ENCODE measurements at regions not wholly inside any gene's neighbourhood (a gene's known extent, or its start where the extent isn't known, plus 50 kb on each side); places are given as distances from the start of the nearest gene placed in this dataset.

DNA sequence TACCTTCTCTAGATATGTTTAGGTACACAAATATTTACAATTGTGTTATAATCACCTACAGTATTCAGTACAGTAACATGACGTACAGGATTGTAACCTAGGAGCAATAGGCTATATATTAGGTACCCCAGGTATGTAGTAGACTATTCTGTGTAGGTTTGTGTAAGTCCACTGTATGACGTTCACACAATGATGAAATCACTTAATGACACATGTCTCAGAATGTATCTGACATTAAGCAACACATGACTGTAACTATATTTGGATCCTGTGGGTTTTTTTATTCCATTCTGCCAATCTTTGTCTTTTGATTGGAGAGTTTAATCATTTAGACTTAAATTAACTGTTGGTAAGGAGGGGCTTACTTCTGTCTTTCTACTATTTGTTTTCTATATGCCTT, 52.1 kb downstream of the STYXL2 start:
- TF ChIP-seq, protein P1, sequence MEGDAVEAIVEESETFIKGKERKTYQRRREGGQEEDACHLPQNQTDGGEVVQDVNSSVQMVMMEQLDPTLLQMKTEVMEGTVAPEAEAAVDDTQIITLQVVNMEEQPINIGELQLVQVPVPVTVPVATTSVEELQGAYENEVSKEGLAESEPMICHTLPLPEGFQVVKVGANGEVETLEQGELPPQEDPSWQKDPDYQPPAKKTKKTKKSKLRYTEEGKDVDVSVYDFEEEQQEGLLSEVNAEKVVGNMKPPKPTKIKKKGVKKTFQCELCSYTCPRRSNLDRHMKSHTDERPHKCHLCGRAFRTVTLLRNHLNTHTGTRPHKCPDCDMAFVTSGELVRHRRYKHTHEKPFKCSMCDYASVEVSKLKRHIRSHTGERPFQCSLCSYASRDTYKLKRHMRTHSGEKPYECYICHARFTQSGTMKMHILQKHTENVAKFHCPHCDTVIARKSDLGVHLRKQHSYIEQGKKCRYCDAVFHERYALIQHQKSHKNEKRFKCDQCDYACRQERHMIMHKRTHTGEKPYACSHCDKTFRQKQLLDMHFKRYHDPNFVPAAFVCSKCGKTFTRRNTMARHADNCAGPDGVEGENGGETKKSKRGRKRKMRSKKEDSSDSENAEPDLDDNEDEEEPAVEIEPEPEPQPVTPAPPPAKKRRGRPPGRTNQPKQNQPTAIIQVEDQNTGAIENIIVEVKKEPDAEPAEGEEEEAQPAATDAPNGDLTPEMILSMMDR (IDR thresholded peaks at IDR 0.05; ENCODE audit: control insufficient read depth, extremely low read depth, insufficient read depth), result no peak
- no peak for DNase-seq (ENCODE audit: low read depth)
- no peak overlapping the region for H3K4me3 ChIP-seq (ENCODE audit: low read depth, low read length)

- DNase-seq (ENCODE audit: low read depth), result no peak
- no peak overlapping the region for H3K4me3 ChIP-seq (ENCODE audit: low read depth, low read length)
- TF ChIP-seq, protein P1 (IDR thresholded peaks at IDR 0.05; ENCODE audit: control insufficient read depth, extremely low read depth, insufficient read depth), result no peak
Measured at GRCh38 chr1:167146903-167147539, 53.1 kb downstream of the STYXL2 start.

- DNase-seq (ENCODE audit: low read depth), result no peak
Measured at GRCh38 chr1:167148421-167148820, 54.5 kb downstream of the STYXL2 start.

GRCh38 chr1:167149793-167150491, 56.1 kb downstream of the STYXL2 start:
- no peak overlapping the region for H3K4me3 ChIP-seq (ENCODE audit: low read depth, low read length)
- TF ChIP-seq, protein P1 (IDR thresholded peaks at IDR 0.05; ENCODE audit: control insufficient read depth, extremely low read depth, insufficient read depth), result no peak
- DNase-seq (ENCODE audit: low read depth), result no peak

More at GRCh38 chr1:167148421-167148820, 54.5 kb downstream of the STYXL2 start:
- TF ChIP-seq, protein P1 (IDR thresholded peaks at IDR 0.05; ENCODE audit: control insufficient read depth, extremely low read depth, insufficient read depth), result no peak
- no peak overlapping the region for H3K4me3 ChIP-seq (ENCODE audit: low read depth, low read length)

DNA sequence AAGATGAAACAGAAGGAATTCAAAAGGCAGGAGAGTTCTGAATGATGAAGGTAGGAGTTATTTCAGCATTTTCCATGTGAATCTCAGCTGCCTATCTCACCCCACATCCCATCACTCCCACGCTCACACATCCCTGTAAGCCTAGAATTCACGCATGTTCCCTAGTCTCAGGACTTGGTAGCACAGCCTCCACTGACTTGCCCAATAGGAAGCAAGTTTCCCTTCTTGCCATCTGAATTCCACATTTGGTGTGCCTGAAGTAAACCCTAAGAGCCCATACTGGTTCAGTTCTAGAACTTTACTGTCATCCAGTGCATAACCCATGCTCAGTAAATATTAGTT, 56.6 kb downstream of the STYXL2 start:
- no peak overlapping the region for H3K4me3 ChIP-seq (ENCODE audit: low read depth, low read length)
- TF ChIP-seq, protein P1 (IDR thresholded peaks at IDR 0.05; ENCODE audit: control insufficient read depth, extremely low read depth, insufficient read depth), result no peak
- no peak for DNase-seq (ENCODE audit: low read depth)

- no peak for DNase-seq (ENCODE audit: low read depth)
- H3K4me3 ChIP-seq (ENCODE audit: low read depth, low read length), result no peak overlapping the region
- TF ChIP-seq, protein P1 (IDR thresholded peaks at IDR 0.05; ENCODE audit: control insufficient read depth, extremely low read depth, insufficient read depth), result no peak
Measured at GRCh38 chr1:167152192-167152876, 58.5 kb downstream of the STYXL2 start.

Data from LNCaP clone FGC (cell line).